SK-N-SH (cell line): ENCODE measurements at regions not wholly inside any gene's neighbourhood (a gene's known extent, or its start where the extent isn't known, plus 50 kb on each side); places are given as distances from the start of the nearest gene placed in this dataset.

ENCODE experiments used
- CTCF ChIA-PET: fragments of 300-600, 350-600 bp; formaldehyde crosslinking; extraction: SDS; loops from one replicate; lab custom pipeline; 2021; lab: Yijun Ruan, JAX
- POLR2A ChIA-PET: fragments of 350-600 bp; sonication (Branson Sonifier 250); formaldehyde crosslinking; extraction: SDS; loops from one replicate; lab custom pipeline; 2020; ENCODE audit warnings: antibody characterized with exemption, inconsistent platforms; lab: Yijun Ruan, JAX
- DNase-seq: peaks from one replicate; pipeline ENCODE4 v3.0.0; 2012
- H2AFZ ChIP-seq: fragments of 200-600 bp; sonication (generic); 2 replicates; pipeline ENCODE4 v1.8.1; 2016; ENCODE audit warnings: antibody characterized with exemption, mild to moderate bottlenecking, low read depth
- H3F3A ChIP-seq: fragments of 200-600 bp; sonication (generic); replicated peaks from 2 replicates; pipeline ENCODE3; 2016; ENCODE audit warnings: antibody characterized with exemption, mild to moderate bottlenecking; ENCODE audit not compliant: insufficient read depth
- H3K27ac ChIP-seq, 2 experiments: fragments of 200-500 bp in 1 of 2; fragments of 200-600 bp in 1 of 2; sonication (Bioruptor generic) in 1 of 2; sonication (generic), shearing (Covaris generic) in 1 of 2; 2 replicates each; pipeline versions ENCODE4 v1.5.1 to v1.6.1; 2014 to 2016; ENCODE audit warnings: low read depth in 2 of 2, inconsistent platforms in 1 of 2, low read length in 1 of 2, mild to moderate bottlenecking in 1 of 2, mixed read lengths in 1 of 2
- H3K27me3 ChIP-seq: fragments of 200-600 bp; sonication (generic), shearing (Covaris generic); 2 replicates; pipeline ENCODE4 v1.6.1; 2016; ENCODE audit warnings: mixed run types; ENCODE audit not compliant: insufficient read depth
- H3K36me3 ChIP-seq, 2 experiments: fragments of 200-500 bp in 1 of 2; fragments of 200-600 bp in 1 of 2; sonication (Bioruptor generic) in 1 of 2; sonication (generic) in 1 of 2; replicated peaks in 1 of 2; 2 replicates each; pipeline versions ENCODE3 to v1.5.1; 2014 to 2016; ENCODE audit warnings: low read length in 1 of 2, mild to moderate bottlenecking in 1 of 2; ENCODE audit not compliant: insufficient read depth in 2 of 2, control insufficient read depth in 1 of 2
- H3K4me1 ChIP-seq, 2 experiments: fragments of 200-500 bp in 1 of 2; fragments of 200-600 bp in 1 of 2; sonication (Bioruptor generic) in 1 of 2; sonication (generic), shearing (Covaris generic) in 1 of 2; 2 replicates each; pipeline versions ENCODE4 v1.5.1 to v1.6.1; 2014 to 2016; ENCODE audit warnings: low read depth in 1 of 2, low read length in 1 of 2, mixed run types in 1 of 2; ENCODE audit not compliant: insufficient read depth in 2 of 2, control insufficient read depth in 1 of 2
- H3K4me2 ChIP-seq: fragments of 200-600 bp; sonication (generic), shearing (Covaris generic); 2 replicates; pipeline ENCODE4 v1.6.1; 2017; ENCODE audit warnings: mixed run types
- H3K4me3 ChIP-seq, 2 experiments: fragments of 200-500 bp in 1 of 2; fragments of 200-600 bp in 1 of 2; sonication (Bioruptor generic) in 1 of 2; sonication (generic), shearing (Covaris generic) in 1 of 2; 2 replicates each; pipeline versions ENCODE4 v1.5.1 to v1.8.1; 2014 to 2016; ENCODE audit warnings: low read depth in 2 of 2, inconsistent platforms in 1 of 2, low read length in 1 of 2, mild to moderate bottlenecking in 1 of 2, mixed read lengths in 1 of 2, moderate library complexity in 1 of 2
- H3K79me2 ChIP-seq: fragments of 200-600 bp; sonication (generic); 2 replicates; pipeline ENCODE4 v1.8.1; 2017; ENCODE audit warnings: mild to moderate bottlenecking; ENCODE audit not compliant: insufficient read depth
- H3K9ac ChIP-seq: fragments of 200-600 bp; sonication (generic); 2 replicates; pipeline ENCODE4 v1.6.1; 2017; ENCODE audit warnings: mixed run types
- H3K9me2 ChIP-seq: fragments of 200-600 bp; sonication (generic); 2 replicates; pipeline ENCODE4 v1.6.1; 2017; ENCODE audit warnings: mixed run types
- H3K9me3 ChIP-seq: fragments of 200-600 bp; sonication (generic); 2 replicates; pipeline ENCODE4 v1.6.1; 2017; ENCODE audit warnings: mixed run types, mild to moderate bottlenecking, moderate library complexity
- H4K20me1 ChIP-seq: fragments of 200-600 bp; sonication (generic); 2 replicates; pipeline ENCODE4 v1.6.1; 2017; ENCODE audit warnings: mild to moderate bottlenecking, mixed run types; ENCODE audit not compliant: insufficient read depth
- EP300 ChIP-seq, 2 experiments: IDR thresholded peaks; 2 replicates each; pipeline versions ENCODE4 v1.4.0 to v1.6.1; 2012; ENCODE audit warnings: borderline replicate concordance in 1 of 2, low read depth in 1 of 2, low read length in 1 of 2
- EZH2phosphoT487 ChIP-seq: fragments of 200-600 bp; sonication (generic); IDR thresholded peaks from 2 replicates; pipeline ENCODE4 v1.6.1; 2017; ENCODE audit warnings: low read depth, mixed run types, mild to moderate bottlenecking, antibody characterized with exemption, moderate library complexity, borderline replicate concordance
- FOXJ3 ChIP-seq: sonication (generic); formaldehyde crosslinking; IDR thresholded peaks from 2 replicates; pipeline ENCODE4 v1.5.1; 2020; ENCODE audit warnings: mild to moderate bottlenecking, missing genetic modification reagents
- FOXM1 ChIP-seq: IDR thresholded peaks from 2 replicates; pipeline ENCODE4 v1.4.0; 2012; ENCODE audit warnings: low read depth, mild to moderate bottlenecking
- GABPA ChIP-seq: IDR thresholded peaks from 2 replicates; pipeline ENCODE4 v1.4.0; 2012; ENCODE audit warnings: low read depth, mild to moderate bottlenecking
- POLR2AphosphoS5 ChIP-seq: IDR thresholded peaks from 2 replicates; pipeline ENCODE4 v1.6.1; 2012; ENCODE audit warnings: low read depth, low read length
- SIN3A ChIP-seq: IDR thresholded peaks from 2 replicates; pipeline ENCODE4 v1.6.1; 2012; ENCODE audit warnings: low read depth, mild to moderate bottlenecking, low read length, moderate library complexity, borderline replicate concordance
- TAF1 ChIP-seq: IDR thresholded peaks from 2 replicates; pipeline ENCODE4 v1.6.1; 2012; ENCODE audit warnings: low read depth, mild to moderate bottlenecking, low read length, moderate library complexity, borderline replicate concordance
- TEAD4 ChIP-seq: IDR thresholded peaks from 2 replicates; pipeline ENCODE4 v1.4.0; 2012; ENCODE audit warnings: mild to moderate bottlenecking, borderline replicate concordance; ENCODE audit not compliant: insufficient read depth
- YY1 ChIP-seq: IDR thresholded peaks from 2 replicates; pipeline ENCODE4 v1.4.0; 2012; ENCODE audit warnings: low read depth, mild to moderate bottlenecking
- WGBS: methylation state at CpG from one replicate; pipeline ENCODE4 v1.1.6; 2017; ENCODE audit warnings: low lambda C conversion rate; 5-methylcytosine and 5-hydroxymethylcytosine counted together
- TF ChIP-seq, protein P1 (sequence below): IDR thresholded peaks from 2 replicates; pipeline ENCODE4 v1.4.0; 2012; ENCODE audit warnings: low read depth, borderline replicate concordance
- TF ChIP-seq, protein P2 (sequence below): IDR thresholded peaks from 2 replicates; pipeline ENCODE4 v1.6.1; 2012; ENCODE audit warnings: mild to moderate bottlenecking, low read depth, low read length, moderate library complexity
- TF ChIP-seq, protein P3 (sequence below): fragments of 150-350 bp; IDR thresholded peaks from 2 replicates; pipeline ENCODE4 v1.6.1; 2017; ENCODE audit warnings: antibody characterized with exemption, low read length, low read depth, borderline replicate concordance
- TF ChIP-seq, protein P4 (sequence below): fragments of 200-600 bp; sonication (generic); IDR thresholded peaks from 2 replicates; pipeline ENCODE4 v1.6.1; 2017; ENCODE audit warnings: antibody characterized with exemption, mild to moderate bottlenecking, moderate library complexity

DNA sequence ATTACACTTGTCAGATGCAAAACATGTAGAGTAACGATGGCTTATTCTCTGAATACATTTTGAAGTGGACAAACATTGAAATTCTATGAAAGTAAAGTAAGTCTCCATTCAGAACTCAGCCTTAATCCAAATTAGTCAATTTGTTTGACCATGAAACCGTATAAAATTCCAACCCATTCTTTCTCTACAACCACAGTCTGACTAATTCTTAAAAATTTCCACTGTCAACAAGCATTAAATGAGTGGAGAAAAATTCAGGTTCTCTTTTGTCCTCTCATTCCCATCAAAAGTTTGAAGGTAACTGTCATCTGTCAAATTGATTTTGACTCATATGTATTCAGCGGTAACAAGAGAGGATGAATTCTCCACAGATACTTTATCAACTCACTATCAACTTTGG lies 1031.5 kb downstream of the SORCS1 start:
- 44% methylated on average over 3 of the region's 3 CpGs for WGBS
- Histone ChIP-seq H3K4me1 (no peaks in the 10 kb centered on the region), H3K79me2 (no peaks in the 10 kb centered on the region)

More for the DNA sequence above, 1031.5 kb downstream of the SORCS1 start:
- H3K27me3 ChIP-seq, result no peaks in the 10 kb centered on the region
- TF ChIP-seq EP300 (IDR thresholded peaks at IDR 0.05; ENCODE audit: borderline replicate concordance in 1 of 2, low read depth in 1 of 2, low read length in 1 of 2) (no peak), GABPA (no peak), POLR2AphosphoS5 (no peak), EZH2phosphoT487 (no peak), SIN3A (no peak), YY1 (no peak), FOXM1 (no peak), FOXJ3 (CRISPR knock-in tag) (no peak), TAF1 (no peak), TEAD4 (no peak)
- TF ChIP-seq, protein P1, sequence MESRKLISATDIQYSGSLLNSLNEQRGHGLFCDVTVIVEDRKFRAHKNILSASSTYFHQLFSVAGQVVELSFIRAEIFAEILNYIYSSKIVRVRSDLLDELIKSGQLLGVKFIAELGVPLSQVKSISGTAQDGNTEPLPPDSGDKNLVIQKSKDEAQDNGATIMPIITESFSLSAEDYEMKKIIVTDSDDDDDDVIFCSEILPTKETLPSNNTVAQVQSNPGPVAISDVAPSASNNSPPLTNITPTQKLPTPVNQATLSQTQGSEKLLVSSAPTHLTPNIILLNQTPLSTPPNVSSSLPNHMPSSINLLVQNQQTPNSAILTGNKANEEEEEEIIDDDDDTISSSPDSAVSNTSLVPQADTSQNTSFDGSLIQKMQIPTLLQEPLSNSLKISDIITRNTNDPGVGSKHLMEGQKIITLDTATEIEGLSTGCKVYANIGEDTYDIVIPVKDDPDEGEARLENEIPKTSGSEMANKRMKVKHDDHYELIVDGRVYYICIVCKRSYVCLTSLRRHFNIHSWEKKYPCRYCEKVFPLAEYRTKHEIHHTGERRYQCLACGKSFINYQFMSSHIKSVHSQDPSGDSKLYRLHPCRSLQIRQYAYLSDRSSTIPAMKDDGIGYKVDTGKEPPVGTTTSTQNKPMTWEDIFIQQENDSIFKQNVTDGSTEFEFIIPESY, result no peak
- TF ChIP-seq, protein P2, sequence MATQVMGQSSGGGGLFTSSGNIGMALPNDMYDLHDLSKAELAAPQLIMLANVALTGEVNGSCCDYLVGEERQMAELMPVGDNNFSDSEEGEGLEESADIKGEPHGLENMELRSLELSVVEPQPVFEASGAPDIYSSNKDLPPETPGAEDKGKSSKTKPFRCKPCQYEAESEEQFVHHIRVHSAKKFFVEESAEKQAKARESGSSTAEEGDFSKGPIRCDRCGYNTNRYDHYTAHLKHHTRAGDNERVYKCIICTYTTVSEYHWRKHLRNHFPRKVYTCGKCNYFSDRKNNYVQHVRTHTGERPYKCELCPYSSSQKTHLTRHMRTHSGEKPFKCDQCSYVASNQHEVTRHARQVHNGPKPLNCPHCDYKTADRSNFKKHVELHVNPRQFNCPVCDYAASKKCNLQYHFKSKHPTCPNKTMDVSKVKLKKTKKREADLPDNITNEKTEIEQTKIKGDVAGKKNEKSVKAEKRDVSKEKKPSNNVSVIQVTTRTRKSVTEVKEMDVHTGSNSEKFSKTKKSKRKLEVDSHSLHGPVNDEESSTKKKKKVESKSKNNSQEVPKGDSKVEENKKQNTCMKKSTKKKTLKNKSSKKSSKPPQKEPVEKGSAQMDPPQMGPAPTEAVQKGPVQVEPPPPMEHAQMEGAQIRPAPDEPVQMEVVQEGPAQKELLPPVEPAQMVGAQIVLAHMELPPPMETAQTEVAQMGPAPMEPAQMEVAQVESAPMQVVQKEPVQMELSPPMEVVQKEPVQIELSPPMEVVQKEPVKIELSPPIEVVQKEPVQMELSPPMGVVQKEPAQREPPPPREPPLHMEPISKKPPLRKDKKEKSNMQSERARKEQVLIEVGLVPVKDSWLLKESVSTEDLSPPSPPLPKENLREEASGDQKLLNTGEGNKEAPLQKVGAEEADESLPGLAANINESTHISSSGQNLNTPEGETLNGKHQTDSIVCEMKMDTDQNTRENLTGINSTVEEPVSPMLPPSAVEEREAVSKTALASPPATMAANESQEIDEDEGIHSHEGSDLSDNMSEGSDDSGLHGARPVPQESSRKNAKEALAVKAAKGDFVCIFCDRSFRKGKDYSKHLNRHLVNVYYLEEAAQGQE, result no peak
- TF ChIP-seq, protein P3, sequence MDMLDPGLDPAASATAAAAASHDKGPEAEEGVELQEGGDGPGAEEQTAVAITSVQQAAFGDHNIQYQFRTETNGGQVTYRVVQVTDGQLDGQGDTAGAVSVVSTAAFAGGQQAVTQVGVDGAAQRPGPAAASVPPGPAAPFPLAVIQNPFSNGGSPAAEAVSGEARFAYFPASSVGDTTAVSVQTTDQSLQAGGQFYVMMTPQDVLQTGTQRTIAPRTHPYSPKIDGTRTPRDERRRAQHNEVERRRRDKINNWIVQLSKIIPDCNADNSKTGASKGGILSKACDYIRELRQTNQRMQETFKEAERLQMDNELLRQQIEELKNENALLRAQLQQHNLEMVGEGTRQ, result no peak
- TF ChIP-seq, protein P4, sequence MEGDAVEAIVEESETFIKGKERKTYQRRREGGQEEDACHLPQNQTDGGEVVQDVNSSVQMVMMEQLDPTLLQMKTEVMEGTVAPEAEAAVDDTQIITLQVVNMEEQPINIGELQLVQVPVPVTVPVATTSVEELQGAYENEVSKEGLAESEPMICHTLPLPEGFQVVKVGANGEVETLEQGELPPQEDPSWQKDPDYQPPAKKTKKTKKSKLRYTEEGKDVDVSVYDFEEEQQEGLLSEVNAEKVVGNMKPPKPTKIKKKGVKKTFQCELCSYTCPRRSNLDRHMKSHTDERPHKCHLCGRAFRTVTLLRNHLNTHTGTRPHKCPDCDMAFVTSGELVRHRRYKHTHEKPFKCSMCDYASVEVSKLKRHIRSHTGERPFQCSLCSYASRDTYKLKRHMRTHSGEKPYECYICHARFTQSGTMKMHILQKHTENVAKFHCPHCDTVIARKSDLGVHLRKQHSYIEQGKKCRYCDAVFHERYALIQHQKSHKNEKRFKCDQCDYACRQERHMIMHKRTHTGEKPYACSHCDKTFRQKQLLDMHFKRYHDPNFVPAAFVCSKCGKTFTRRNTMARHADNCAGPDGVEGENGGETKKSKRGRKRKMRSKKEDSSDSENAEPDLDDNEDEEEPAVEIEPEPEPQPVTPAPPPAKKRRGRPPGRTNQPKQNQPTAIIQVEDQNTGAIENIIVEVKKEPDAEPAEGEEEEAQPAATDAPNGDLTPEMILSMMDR, result no peak
- no peaks in the 10 kb centered on the region for H3K36me3 ChIP-seq
- no peaks in the 10 kb centered on the region for H3K9me2 ChIP-seq
- no peak overlapping the region for H2AFZ ChIP-seq
- H3K4me3 ChIP-seq, result no peak overlapping the region
- no peaks in the 10 kb centered on the region for H3F3A ChIP-seq
- no peak overlapping the region for H3K27ac ChIP-seq
- H3K9me3 ChIP-seq, result no peaks in the 10 kb centered on the region
- no peak overlapping the region for H3K4me2 ChIP-seq
- H3K9ac ChIP-seq, result no peak overlapping the region
- DNase-seq, result no peak
- CTCF ChIA-PET, result no interaction called here
- no peaks in the 10 kb centered on the region for H4K20me1 ChIP-seq
- POLR2A ChIA-PET, result interaction anchor here (0.6 kb wide), 1 partner anchor 573 kb away, joined by 3 read pairs; no protein-coding TSS in a partner anchor
